ENCODE measurements at regions not wholly inside any gene's neighbourhood (a gene's known extent, or its start where the extent isn't known, plus 50 kb on each side); places are given as distances from the start of the nearest gene placed in this dataset.

GRCh38 chr12:41683023-41683422 is 461.7 kb downstream of the GXYLT1 start:
- TF ChIP-seq CTCF (conservative IDR thresholded peaks at IDR 0.05; ENCODE audit: low read length) (no peak), EZH2phosphoT487 (IDR thresholded peaks at IDR 0.05; ENCODE audit: borderline replicate concordance) (no peak)

Measured in Loucy (cell line).